Esophagus squamous epithelium (tissue), 4 donors: ENCODE measurements at regions not wholly inside any gene's neighbourhood (a gene's known extent, or its start where the extent isn't known, plus 50 kb on each side); places are given as distances from the start of the nearest gene placed in this dataset.

Experiments used
- CTCF ChIP-seq, 6 experiments: fragments of 450-650 bp in 4 of 6; fragments of 200-600 bp in 2 of 6; sonication (generic) in 2 of 6; IDR thresholded peaks; one replicate each; pipeline ENCODE4 v1.5.1; 2016 to 2019; ENCODE audit warnings: antibody characterized with exemption in 6 of 6, mild to moderate bottlenecking in 4 of 6, moderate library complexity in 4 of 6
- POLR2A ChIP-seq, 4 donors: fragments of 450-650 bp; IDR thresholded peaks; one replicate each; pipeline ENCODE4 v1.6.1; 2017; ENCODE audit warnings: antibody characterized with exemption in 4 of 4, mild to moderate bottlenecking in 4 of 4, moderate library complexity in 3 of 4

GRCh38 chr5:169423580-169424278 lies 122.8 kb upstream of the SLIT3 start:
- no peak for TF ChIP-seq CTCF (IDR thresholded peaks at IDR 0.05)
- no peak for TF ChIP-seq POLR2A (IDR thresholded peaks at IDR 0.05)
